ENCODE measurements at regions not wholly inside any gene's neighbourhood (a gene's known extent, or its start where the extent isn't known, plus 50 kb on each side); places are given as distances from the start of the nearest gene placed in this dataset.

- DNase-seq (ENCODE audit: low spot score): no peak
- Mint-ChIP-seq H3K9me3 (peaks cover 2% of the 10 kb centered on the region), H3K36me3 (no peaks in the 10 kb centered on the region), H3K4me1 (no peaks in the 10 kb centered on the region), H3K27me3 (ENCODE audit: insufficient read depth, low read depth) (peaks cover 11% of the 10 kb centered on the region), H3K27ac (no peak overlapping the region), H3K4me3 (no peak overlapping the region)
- no peaks in the 10 kb centered on the region for H4K20me1 ChIP-seq (ENCODE audit: low read depth)
- TF ChIP-seq EZH2phosphoT487 (IDR thresholded peaks at IDR 0.05) (no peak), CTCF (IDR thresholded peaks at IDR 0.05) (no peak), EZH2 (IDR thresholded peaks at IDR 0.05) (no peak)
- no peak overlapping the region for H3K27ac ChIP-seq
- no peak overlapping the region for H3K4me2 ChIP-seq
- no peaks in the 10 kb centered on the region for H3K36me3 ChIP-seq
- no peak overlapping the region for H2AFZ ChIP-seq (replicated peaks)
- H3F3A ChIP-seq (ENCODE audit: low read depth): no peaks in the 10 kb centered on the region
- H3K9ac ChIP-seq: no peak overlapping the region
- H3K4me3 ChIP-seq: no peak overlapping the region
- H3K27me3 ChIP-seq: no peaks in the 10 kb centered on the region
- H3K4me1 ChIP-seq: no peaks in the 10 kb centered on the region
- no peaks in the 10 kb centered on the region for H3K79me2 ChIP-seq (ENCODE audit: low read depth)
- H3K9me3 ChIP-seq (ENCODE audit: low read depth): no peaks in the 10 kb centered on the region
Measured at GRCh38 chr20:47887477-47888080, 102.3 kb upstream of the SULF2 start.

GRCh38 chr20:47887064-47887463 is 101.8 kb upstream of the SULF2 start:
- Histone ChIP-seq H3K4me2 (no peak overlapping the region), H3K36me3 (no peaks in the 10 kb centered on the region), H3K9me3 (ENCODE audit: low read depth) (no peaks in the 10 kb centered on the region), H3K4me1 (no peaks in the 10 kb centered on the region), H3K79me2 (ENCODE audit: low read depth) (no peaks in the 10 kb centered on the region), H3K9ac (no peak overlapping the region), H3K4me3 (no peak overlapping the region), H3F3A (ENCODE audit: low read depth) (no peaks in the 10 kb centered on the region), H4K20me1 (ENCODE audit: low read depth) (no peaks in the 10 kb centered on the region), H3K27ac (no peak overlapping the region), H2AFZ (replicated peaks) (no peak overlapping the region), H3K27me3 (no peaks in the 10 kb centered on the region)
- no peak for DNase-seq (ENCODE audit: low spot score)
- Mint-ChIP-seq H3K9me3 (peaks cover 2% of the 10 kb centered on the region), H3K27me3 (ENCODE audit: insufficient read depth, low read depth) (peaks cover 12% of the 10 kb centered on the region), H3K27ac (no peak overlapping the region), H3K4me3 (no peak overlapping the region), H3K4me1 (no peaks in the 10 kb centered on the region), H3K36me3 (no peaks in the 10 kb centered on the region)
- no peak for TF ChIP-seq CTCF (IDR thresholded peaks at IDR 0.05)
- no peak for TF ChIP-seq EZH2phosphoT487 (IDR thresholded peaks at IDR 0.05)
- TF ChIP-seq EZH2 (IDR thresholded peaks at IDR 0.05): no peak

GRCh38 chr20:47886454-47887041 is 101.3 kb upstream of the SULF2 start:
- H3K9ac ChIP-seq: no peak overlapping the region
- H4K20me1 ChIP-seq (ENCODE audit: low read depth): no peaks in the 10 kb centered on the region
- H3K4me1 ChIP-seq: no peaks in the 10 kb centered on the region
- Mint-ChIP-seq H3K4me1 (no peaks in the 10 kb centered on the region), H3K4me3 (no peak overlapping the region), H3K9me3 (peaks cover 2% of the 10 kb centered on the region), H3K27me3 (ENCODE audit: insufficient read depth, low read depth) (peaks cover 15% of the 10 kb centered on the region), H3K27ac (peak overlapping the region; percentile 78), H3K36me3 (no peaks in the 10 kb centered on the region)
- no peak overlapping the region for H3K27ac ChIP-seq
- DNase-seq (ENCODE audit: low spot score): no peak
- TF ChIP-seq CTCF (IDR thresholded peaks at IDR 0.05) (no peak), EZH2phosphoT487 (IDR thresholded peaks at IDR 0.05) (no peak), EZH2 (IDR thresholded peaks at IDR 0.05) (no peak)
- H3K9me3 ChIP-seq (ENCODE audit: low read depth): no peaks in the 10 kb centered on the region
- no peaks in the 10 kb centered on the region for H3K36me3 ChIP-seq
- H3K79me2 ChIP-seq (ENCODE audit: low read depth): no peaks in the 10 kb centered on the region
- H3K27me3 ChIP-seq: no peaks in the 10 kb centered on the region
- no peaks in the 10 kb centered on the region for H3F3A ChIP-seq (ENCODE audit: low read depth)
- no peak overlapping the region for H3K4me2 ChIP-seq
- no peak overlapping the region for H2AFZ ChIP-seq (replicated peaks)
- no peak overlapping the region for H3K4me3 ChIP-seq
